GM18507 (cell line): ENCODE measurements at regions not wholly inside any gene's neighbourhood (a gene's known extent, or its start where the extent isn't known, plus 50 kb on each side); places are given as distances from the start of the nearest gene placed in this dataset.
"Not testable (repeated sequence)": the region's sequence is repeated elsewhere in the genome, so short reads cannot be mapped to it uniquely, and the experiment has no call there.

Experiments
- DNase-seq: peaks from one replicate; pipeline ENCODE4 v3.0.0; 2011; ENCODE audit warnings: low read depth; ENCODE audit not compliant: insufficient read length; ENCODE audit errors: extremely low spot score
- FAIRE-seq: peaks from 2 replicates; lab custom pipeline; 2011; peaks lifted over from hg19 to GRCh38; lab: Jason Lieb, UNC

- no peak for FAIRE-seq
Observed at GRCh38 chr22:42184852-42185251, 54.2 kb upstream of the CYP2D6 start.

GRCh38 chr22:42183461-42184059, 53.0 kb upstream of the CYP2D6 start:
- DNase-seq = not testable (repeated sequence)
- FAIRE-seq = peak; percentile 82

More at GRCh38 chr22:42184852-42185251, 54.2 kb upstream of the CYP2D6 start:
- DNase-seq = no peak

DNA sequence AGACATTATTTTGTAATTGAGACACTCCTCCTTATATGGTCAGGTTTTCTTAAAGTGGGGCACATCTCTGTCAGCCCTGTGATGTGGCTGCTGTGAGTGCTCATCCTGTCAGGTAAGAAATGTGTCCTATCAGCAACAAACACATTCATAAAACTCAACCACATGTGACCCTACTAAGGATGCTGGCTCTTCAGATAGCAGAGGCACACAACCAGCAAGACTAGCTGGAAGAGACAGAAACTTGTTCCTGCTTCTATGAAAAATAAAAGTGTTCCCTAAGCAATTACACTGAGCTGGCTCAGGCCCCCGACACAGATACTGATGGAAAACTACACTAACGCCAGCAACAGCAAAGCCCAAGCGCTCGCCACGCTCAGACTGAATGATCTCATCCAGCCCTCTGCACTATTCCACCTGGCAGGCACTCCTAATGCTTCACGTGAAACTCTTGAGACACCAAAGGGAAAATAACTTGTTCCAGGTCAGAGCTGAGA, 49.8 kb upstream of the CYP2D6 start:
- FAIRE-seq = peak; percentile 9
- no peak for DNase-seq
